PC-3 (cell line): ENCODE measurements at regions not wholly inside any gene's neighbourhood (a gene's known extent, or its start where the extent isn't known, plus 50 kb on each side); places are given as distances from the start of the nearest gene placed in this dataset.

Source experiments
- EZH2 ChIP-seq: fragments of 300-600 bp; sonication (generic); IDR thresholded peaks from one replicate; pipeline ENCODE4 v1.6.1; 2017; ENCODE audit warnings: antibody characterized with exemption, mild to moderate bottlenecking, low read length; ENCODE audit not compliant: unreplicated experiment
- EZH2phosphoT487 ChIP-seq: fragments of 300-600 bp; sonication (generic); IDR thresholded peaks from 2 replicates; pipeline ENCODE4 v1.6.1; 2018; ENCODE audit warnings: mild to moderate bottlenecking, antibody characterized with exemption, low read length, borderline replicate concordance
- TF ChIP-seq, protein P1 (sequence below): fragments of 300-600 bp; sonication (generic); conservative IDR thresholded peaks from 2 replicates; pipeline ENCODE4 v1.5.1; 2017; ENCODE audit warnings: antibody characterized with exemption, low read depth, mild to moderate bottlenecking, low read length

DNA sequence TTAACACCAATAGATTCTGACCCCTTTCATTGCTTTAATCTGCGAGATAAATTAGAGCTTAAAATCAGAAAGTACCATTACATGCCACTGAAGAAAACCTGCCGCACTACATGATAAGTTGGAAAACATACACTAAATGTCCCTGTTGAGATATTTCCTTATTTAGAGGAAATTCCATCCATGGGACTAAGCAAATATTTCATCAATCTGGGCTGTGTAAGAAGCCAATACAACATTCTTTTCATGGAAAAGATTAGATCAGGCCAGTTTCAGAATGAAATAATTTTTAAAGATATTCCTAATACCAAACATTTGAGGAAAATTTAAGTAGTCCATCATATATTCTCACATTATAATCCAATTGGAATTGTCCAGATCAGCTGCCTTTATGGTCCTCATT is 112.8 kb downstream of the LLPH start:
- TF ChIP-seq, protein P1, sequence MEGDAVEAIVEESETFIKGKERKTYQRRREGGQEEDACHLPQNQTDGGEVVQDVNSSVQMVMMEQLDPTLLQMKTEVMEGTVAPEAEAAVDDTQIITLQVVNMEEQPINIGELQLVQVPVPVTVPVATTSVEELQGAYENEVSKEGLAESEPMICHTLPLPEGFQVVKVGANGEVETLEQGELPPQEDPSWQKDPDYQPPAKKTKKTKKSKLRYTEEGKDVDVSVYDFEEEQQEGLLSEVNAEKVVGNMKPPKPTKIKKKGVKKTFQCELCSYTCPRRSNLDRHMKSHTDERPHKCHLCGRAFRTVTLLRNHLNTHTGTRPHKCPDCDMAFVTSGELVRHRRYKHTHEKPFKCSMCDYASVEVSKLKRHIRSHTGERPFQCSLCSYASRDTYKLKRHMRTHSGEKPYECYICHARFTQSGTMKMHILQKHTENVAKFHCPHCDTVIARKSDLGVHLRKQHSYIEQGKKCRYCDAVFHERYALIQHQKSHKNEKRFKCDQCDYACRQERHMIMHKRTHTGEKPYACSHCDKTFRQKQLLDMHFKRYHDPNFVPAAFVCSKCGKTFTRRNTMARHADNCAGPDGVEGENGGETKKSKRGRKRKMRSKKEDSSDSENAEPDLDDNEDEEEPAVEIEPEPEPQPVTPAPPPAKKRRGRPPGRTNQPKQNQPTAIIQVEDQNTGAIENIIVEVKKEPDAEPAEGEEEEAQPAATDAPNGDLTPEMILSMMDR = no peak
- TF ChIP-seq EZH2 = no peak
- TF ChIP-seq EZH2phosphoT487 = no peak
